Ammon's horn (tissue), 1 donor: ENCODE measurements at regions not wholly inside any gene's neighbourhood (a gene's known extent, or its start where the extent isn't known, plus 50 kb on each side); places are given as distances from the start of the nearest gene placed in this dataset.
"Not testable (repeated sequence)": the region's sequence is repeated elsewhere in the genome, so short reads cannot be mapped to it uniquely, and the experiment has no call there.

Experiments
- DNase-seq: peaks from one replicate; pipeline ENCODE4 v3.0.0-alpha.2; 2016; ENCODE audit warnings: low spot score

- DNase-seq: no peak
Observed at GRCh38 chr19:33866696-33867095, 70.0 kb downstream of the KCTD15 start.

GRCh38 chr19:33868076-33868735 lies 71.5 kb downstream of the KCTD15 start:
- no peak for DNase-seq

- peak; percentile 71 for DNase-seq
Observed at GRCh38 chr19:33868788-33869412, 72.2 kb downstream of the KCTD15 start.

GRCh38 chr19:33870298-33870932 lies 73.7 kb downstream of the KCTD15 start:
- DNase-seq: not testable (repeated sequence)

- no peak for DNase-seq
Observed at GRCh38 chr19:33871605-33872004, 74.9 kb downstream of the KCTD15 start.

- no peak for DNase-seq
Observed at GRCh38 chr19:33872445-33873320, 76.0 kb downstream of the KCTD15 start.

- DNase-seq: no peak
Observed at GRCh38 chr19:33875071-33875470, 78.4 kb downstream of the KCTD15 start.

GRCh38 chr19:33876192-33876591 lies 79.5 kb downstream of the KCTD15 start:
- DNase-seq: no peak

- DNase-seq: no peak
Observed at GRCh38 chr19:33878030-33878544, 81.4 kb downstream of the KCTD15 start.

- DNase-seq: no peak
Observed at GRCh38 chr19:33878910-33879810, 82.5 kb downstream of the KCTD15 start.

- no peak for DNase-seq
Observed at GRCh38 chr19:33879818-33880575, 83.3 kb downstream of the KCTD15 start.

GRCh38 chr19:33883859-33884519 lies 87.3 kb downstream of the KCTD15 start:
- no peak for DNase-seq

GRCh38 chr19:33885236-33885635 lies 88.6 kb downstream of the KCTD15 start:
- no peak for DNase-seq

GRCh38 chr19:33887891-33888290 lies 91.2 kb downstream of the KCTD15 start:
- peak; percentile 51 for DNase-seq

GRCh38 chr19:33888665-33889064 lies 92.0 kb downstream of the KCTD15 start:
- no peak for DNase-seq

GRCh38 chr19:33890569-33890968 lies 93.9 kb downstream of the KCTD15 start:
- DNase-seq: no peak

GRCh38 chr19:33891773-33892172 lies 95.1 kb downstream of the KCTD15 start:
- no peak for DNase-seq

- no peak for DNase-seq
Observed at GRCh38 chr19:33894787-33895186, 98.1 kb downstream of the KCTD15 start.

- DNase-seq: no peak
Observed at GRCh38 chr19:33895366-33895765, 98.7 kb downstream of the KCTD15 start.
